WERI-Rb-1 (cell line): ENCODE measurements at regions not wholly inside any gene's neighbourhood (a gene's known extent, or its start where the extent isn't known, plus 50 kb on each side); places are given as distances from the start of the nearest gene placed in this dataset.

Experiments used
- DNase-seq: peaks from one replicate; pipeline ENCODE4 v3.0.0-alpha.2; 2020
- H3K27ac ChIP-seq: fragments of 250-450 bp; sonication (Bioruptor Pico); 2 replicates; pipeline ENCODE4 v1.5.1; 2020; ENCODE audit warnings: mild to moderate bottlenecking, moderate library complexity
- H3K27me3 ChIP-seq: fragments of 250-450 bp; sonication (Bioruptor Pico); 2 replicates; pipeline ENCODE4 v1.5.1; 2021; ENCODE audit warnings: mild to moderate bottlenecking, low read depth, moderate library complexity; ENCODE audit not compliant: insufficient read depth, severe bottlenecking
- H3K36me3 ChIP-seq: fragments of 250-450 bp; sonication (Bioruptor Pico); 2 replicates; pipeline ENCODE4 v1.5.1; 2020; ENCODE audit warnings: mild to moderate bottlenecking, moderate library complexity
- H3K4me3 ChIP-seq: 2 replicates; pipeline ENCODE4 v1.5.1; 2011; ENCODE audit warnings: low read depth, mild to moderate bottlenecking, control low read depth, low read length
- H3K9me3 ChIP-seq: fragments of 250-450 bp; sonication (Bioruptor Pico); 2 replicates; pipeline ENCODE4 v1.5.1; 2021; ENCODE audit warnings: mild to moderate bottlenecking, moderate library complexity; ENCODE audit not compliant: severe bottlenecking
- TF ChIP-seq, protein P1 (sequence below): IDR thresholded peaks from 2 replicates; pipeline ENCODE4 v1.5.1; 2011; ENCODE audit warnings: low read depth, mild to moderate bottlenecking, control low read depth, inconsistent platforms, low read length

DNA sequence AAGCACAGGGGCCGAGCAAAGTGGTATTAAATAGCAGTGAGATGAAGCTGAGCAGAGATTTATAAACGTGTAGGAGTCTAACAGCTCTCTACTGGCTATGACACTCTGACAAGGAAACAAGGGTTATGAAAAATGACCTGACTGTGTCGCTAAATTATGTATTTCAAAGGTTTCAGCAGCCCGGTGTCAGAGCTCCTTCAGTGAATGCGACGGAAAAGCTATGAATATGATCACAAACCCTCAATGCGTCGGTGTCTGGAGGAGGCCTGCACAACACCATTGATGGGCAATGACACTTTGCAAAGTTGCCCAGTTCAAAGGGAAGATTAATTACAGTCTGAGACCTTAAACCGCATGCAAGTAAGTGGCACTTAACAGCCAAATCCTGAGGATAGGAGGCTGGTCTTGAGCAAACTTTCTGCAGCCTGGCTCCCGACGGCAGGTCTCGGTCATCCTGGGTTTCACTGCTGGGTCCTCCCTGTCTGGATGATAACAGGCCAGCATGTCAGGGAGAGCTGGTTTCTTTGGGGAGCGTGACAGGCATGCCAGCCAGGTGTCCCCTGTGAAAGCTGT lies 615.1 kb upstream of the SALL3 start:
- DNase-seq, result no peak
- Histone ChIP-seq H3K27ac (no peak overlapping the region), H3K4me3 (no peak overlapping the region), H3K9me3 (peaks cover 6% of the 10 kb centered on the region), H3K27me3 (no peaks in the 10 kb centered on the region), H3K36me3 (no peaks in the 10 kb centered on the region)
- TF ChIP-seq, protein P1, sequence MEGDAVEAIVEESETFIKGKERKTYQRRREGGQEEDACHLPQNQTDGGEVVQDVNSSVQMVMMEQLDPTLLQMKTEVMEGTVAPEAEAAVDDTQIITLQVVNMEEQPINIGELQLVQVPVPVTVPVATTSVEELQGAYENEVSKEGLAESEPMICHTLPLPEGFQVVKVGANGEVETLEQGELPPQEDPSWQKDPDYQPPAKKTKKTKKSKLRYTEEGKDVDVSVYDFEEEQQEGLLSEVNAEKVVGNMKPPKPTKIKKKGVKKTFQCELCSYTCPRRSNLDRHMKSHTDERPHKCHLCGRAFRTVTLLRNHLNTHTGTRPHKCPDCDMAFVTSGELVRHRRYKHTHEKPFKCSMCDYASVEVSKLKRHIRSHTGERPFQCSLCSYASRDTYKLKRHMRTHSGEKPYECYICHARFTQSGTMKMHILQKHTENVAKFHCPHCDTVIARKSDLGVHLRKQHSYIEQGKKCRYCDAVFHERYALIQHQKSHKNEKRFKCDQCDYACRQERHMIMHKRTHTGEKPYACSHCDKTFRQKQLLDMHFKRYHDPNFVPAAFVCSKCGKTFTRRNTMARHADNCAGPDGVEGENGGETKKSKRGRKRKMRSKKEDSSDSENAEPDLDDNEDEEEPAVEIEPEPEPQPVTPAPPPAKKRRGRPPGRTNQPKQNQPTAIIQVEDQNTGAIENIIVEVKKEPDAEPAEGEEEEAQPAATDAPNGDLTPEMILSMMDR, result no peak

DNA sequence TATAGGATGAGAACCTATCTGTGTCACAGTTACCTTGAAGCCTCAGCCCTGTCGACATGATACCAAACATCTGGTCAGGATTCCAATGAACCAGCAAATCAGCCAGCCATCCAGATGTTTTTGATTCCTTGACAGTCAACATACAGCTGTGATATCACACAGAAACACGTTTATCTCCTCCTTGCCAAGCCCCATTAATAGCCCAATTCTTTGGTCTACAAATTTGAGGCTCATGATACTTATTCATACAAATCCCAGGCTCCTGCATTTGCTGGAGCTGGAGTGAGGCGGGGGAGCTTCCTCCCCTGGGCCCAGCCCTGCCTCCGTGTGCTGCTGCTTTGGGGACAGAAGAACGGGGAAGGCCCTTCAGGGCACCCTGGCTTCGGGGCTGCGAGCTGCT lies 611.6 kb upstream of the SALL3 start:
- no peaks in the 10 kb centered on the region for H3K27me3 ChIP-seq
- H3K27ac ChIP-seq, result no peak overlapping the region
- TF ChIP-seq, protein P1, result no peak

DNA sequence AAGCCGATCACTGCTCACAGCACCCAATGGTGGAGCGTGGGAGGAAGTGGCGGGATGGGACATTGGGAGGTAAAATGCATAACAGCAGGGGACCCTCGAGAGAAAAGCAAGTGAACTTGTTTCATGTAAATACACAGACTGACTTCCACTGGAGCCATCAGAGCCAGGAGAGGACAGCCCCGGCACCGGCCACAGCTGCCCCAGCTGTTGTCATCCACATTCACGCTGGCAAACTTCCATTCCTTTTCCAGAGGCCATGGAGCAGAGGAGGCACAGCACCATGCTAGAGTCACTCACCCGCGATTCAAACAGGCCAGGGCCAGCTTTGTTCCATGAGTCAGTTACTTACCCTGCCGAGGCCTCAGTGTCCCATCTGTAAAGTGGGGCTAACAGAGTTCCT lies 610.9 kb upstream of the SALL3 start:
- Histone ChIP-seq H3K27ac (no peak overlapping the region), H3K27me3 (no peaks in the 10 kb centered on the region), H3K9me3 (peaks cover 8% of the 10 kb centered on the region), H3K36me3 (no peaks in the 10 kb centered on the region), H3K4me3 (no peak overlapping the region)
- DNase-seq, result no peak
- TF ChIP-seq, protein P1, result no peak

More for the DNA sequence above, 611.6 kb upstream of the SALL3 start:
- Histone ChIP-seq H3K36me3 (no peaks in the 10 kb centered on the region), H3K4me3 (no peak overlapping the region), H3K9me3 (peaks cover 6% of the 10 kb centered on the region)
- DNase-seq, result no peak

DNA sequence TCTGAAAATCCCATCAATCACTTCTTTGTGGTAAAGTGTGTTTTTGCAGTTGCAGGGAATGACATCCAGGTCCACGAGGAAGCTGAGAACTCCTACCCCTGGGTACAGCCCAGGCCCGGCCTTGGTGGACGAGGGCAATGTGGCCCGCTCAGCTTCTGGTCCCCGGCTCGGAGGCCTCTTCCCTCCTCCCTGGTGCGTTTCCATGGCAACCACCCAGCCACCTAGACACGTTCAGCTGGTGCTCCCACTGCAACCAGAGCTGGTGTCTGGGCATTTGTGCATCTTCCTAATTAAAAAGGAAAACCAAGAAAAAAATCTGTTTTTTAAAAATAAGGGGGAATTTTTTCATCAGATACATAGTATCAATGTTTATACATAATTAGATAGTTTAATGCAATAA lies 603.6 kb upstream of the SALL3 start:
- H3K9me3 ChIP-seq, result peaks cover 3% of the 10 kb centered on the region
- no peak overlapping the region for H3K4me3 ChIP-seq
- no peaks in the 10 kb centered on the region for H3K27me3 ChIP-seq
- no peaks in the 10 kb centered on the region for H3K36me3 ChIP-seq
- TF ChIP-seq, protein P1, result no peak
- no peak overlapping the region for H3K27ac ChIP-seq
- DNase-seq, result no peak

DNA sequence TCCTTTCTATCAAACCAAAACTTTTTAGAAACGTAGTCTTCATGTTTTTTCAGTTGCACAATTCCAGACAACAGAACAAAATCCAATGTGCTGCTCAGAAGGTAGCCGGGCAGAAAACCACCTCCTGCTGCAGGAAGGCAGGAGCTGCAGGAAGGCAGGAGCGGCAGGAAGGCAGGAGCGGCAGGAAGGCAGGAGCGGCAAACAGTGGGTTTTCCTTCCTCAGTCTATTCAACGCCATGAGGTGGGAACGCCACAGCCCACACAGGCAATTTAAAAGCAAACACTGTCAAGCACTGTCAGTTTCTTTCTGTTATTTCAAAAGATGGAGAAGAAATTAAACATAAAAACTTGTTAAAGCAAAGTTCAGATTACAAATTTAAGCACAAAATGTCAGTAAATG lies 601.2 kb upstream of the SALL3 start:
- H3K9me3 ChIP-seq, result peaks cover under 1% of the 10 kb centered on the region
- H3K27me3 ChIP-seq, result no peaks in the 10 kb centered on the region
- H3K27ac ChIP-seq, result no peak overlapping the region
- H3K4me3 ChIP-seq, result no peak overlapping the region
- H3K36me3 ChIP-seq, result no peaks in the 10 kb centered on the region
- TF ChIP-seq, protein P1, result no peak
- DNase-seq, result no peak

DNA sequence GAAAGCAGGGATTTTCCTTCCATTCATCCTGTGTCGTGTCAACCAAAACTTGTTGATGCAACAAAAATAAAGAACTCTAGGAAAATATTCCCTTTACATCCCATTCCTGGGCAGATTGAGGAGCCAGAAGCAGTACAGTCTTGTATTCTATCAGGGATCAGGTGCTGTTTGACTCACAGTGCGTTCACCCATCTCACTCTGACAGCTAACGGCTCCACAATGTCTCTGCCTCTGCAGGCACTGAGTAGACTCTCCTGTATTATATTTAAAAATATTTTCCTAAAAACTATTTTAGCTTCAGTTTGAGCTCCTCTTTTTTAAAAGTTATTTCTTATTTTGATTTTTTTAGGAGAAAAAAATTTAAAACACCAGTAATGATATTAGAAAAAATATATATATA lies 600.6 kb upstream of the SALL3 start:
- no peaks in the 10 kb centered on the region for H3K9me3 ChIP-seq
- H3K36me3 ChIP-seq, result no peaks in the 10 kb centered on the region
- TF ChIP-seq, protein P1, result no peak
- H3K27ac ChIP-seq, result no peak overlapping the region
- H3K27me3 ChIP-seq, result no peaks in the 10 kb centered on the region
- DNase-seq, result no peak
- H3K4me3 ChIP-seq, result no peak overlapping the region
